ENCODE measurements at regions not wholly inside any gene's neighbourhood (a gene's known extent, or its start where the extent isn't known, plus 50 kb on each side); places are given as distances from the start of the nearest gene placed in this dataset.

GRCh38 chr13:106260352-106260751 is 275.1 kb downstream of the EFNB2 start:
- ChIA-PET CTCF (no interaction called here), POLR2A (no interaction called here)
- no peak overlapping the region for H3K4me3 ChIP-seq (ENCODE audit: low read depth, low read length)
- H3K36me3 ChIP-seq (ENCODE audit: control insufficient read depth in 2 of 2, insufficient read depth in 1 of 2, low read length in 2 of 2): no peaks in the 10 kb centered on the region
- no peak for TF ChIP-seq ZBTB11 (tag by site-specific recombination; conservative IDR thresholded peaks at IDR 0.05; ENCODE audit: low read depth)
- no peak for TF ChIP-seq ZNF843 (tag by site-specific recombination; IDR thresholded peaks at IDR 0.05)
- no peak for TF ChIP-seq KLF8 (tag by site-specific recombination; IDR thresholded peaks at IDR 0.05)
- no peak for TF ChIP-seq ZNF274 (IDR thresholded peaks at IDR 0.05; ENCODE audit: low read length)
- TF ChIP-seq ZNF274 (tag by site-specific recombination; IDR thresholded peaks at IDR 0.05; ENCODE audit: borderline replicate concordance): no peak
- TF ChIP-seq ZNF792 (tag by site-specific recombination; IDR thresholded peaks at IDR 0.05): no peak
- TF ChIP-seq ZNF391 (tag by site-specific recombination; IDR thresholded peaks at IDR 0.05; ENCODE audit: borderline replicate concordance, low read depth): no peak
- TF ChIP-seq ZNF302 (tag by site-specific recombination; IDR thresholded peaks at IDR 0.05; ENCODE audit: low read depth): no peak
- TF ChIP-seq ZNF658 (tag by site-specific recombination; IDR thresholded peaks at IDR 0.05): no peak
- no peak for TF ChIP-seq BCL11A (tag by site-specific recombination; IDR thresholded peaks at IDR 0.05; ENCODE audit: low read depth)
- TF ChIP-seq ZSCAN4 (tag by site-specific recombination; IDR thresholded peaks at IDR 0.05): no peak
- TF ChIP-seq ZNF138 (tag by site-specific recombination; IDR thresholded peaks at IDR 0.05; ENCODE audit: borderline replicate concordance): no peak
- TF ChIP-seq ZNF184 (tag by site-specific recombination; IDR thresholded peaks at IDR 0.05): no peak
- no peak for TF ChIP-seq TCF7L2 (IDR thresholded peaks at IDR 0.05; ENCODE audit: borderline replicate concordance, low read depth, low read length)
- no peak for TF ChIP-seq ZNF214 (tag by site-specific recombination; IDR thresholded peaks at IDR 0.05; ENCODE audit: borderline replicate concordance)
- TF ChIP-seq BCL11B (tag by site-specific recombination; IDR thresholded peaks at IDR 0.05; ENCODE audit: low read depth): no peak
- no peak for TF ChIP-seq ZNF18 (tag by site-specific recombination; IDR thresholded peaks at IDR 0.05)
- TF ChIP-seq ZNF600 (tag by site-specific recombination; IDR thresholded peaks at IDR 0.05): no peak
- TF ChIP-seq RBAK (tag by site-specific recombination; IDR thresholded peaks at IDR 0.05): no peak
- no peak for TF ChIP-seq ZNF133 (tag by site-specific recombination; IDR thresholded peaks at IDR 0.05)
- TF ChIP-seq ZNF610 (tag by site-specific recombination; IDR thresholded peaks at IDR 0.05; ENCODE audit: borderline replicate concordance): no peak
- no peak overlapping the region for H3K27ac ChIP-seq (ENCODE audit: extremely low read depth, low read depth, low read length)
- H3K9me3 ChIP-seq (ENCODE audit: control insufficient read depth, insufficient read depth, low read depth, low read length): no peaks in the 10 kb centered on the region
- no peaks in the 10 kb centered on the region for H3K4me1 ChIP-seq (ENCODE audit: control insufficient read depth, insufficient read depth, low read length)

- ChIA-PET POLR2A (no interaction called here), CTCF (no interaction called here)
- Histone ChIP-seq H3K9me3 (ENCODE audit: control insufficient read depth, insufficient read depth, low read depth, low read length) (no peaks in the 10 kb centered on the region), H3K27ac (ENCODE audit: extremely low read depth, low read depth, low read length) (no peak overlapping the region), H3K36me3 (ENCODE audit: control insufficient read depth in 2 of 2, insufficient read depth in 1 of 2, low read length in 2 of 2) (no peaks in the 10 kb centered on the region), H3K4me3 (ENCODE audit: low read depth, low read length) (no peak overlapping the region), H3K4me1 (ENCODE audit: control insufficient read depth, insufficient read depth, low read length) (no peaks in the 10 kb centered on the region)
- TF ChIP-seq RBAK (tag by site-specific recombination; IDR thresholded peaks at IDR 0.05) (no peak), TRIM28 (IDR thresholded peaks at IDR 0.05; ENCODE audit: borderline replicate concordance, low read length) (no peak), ZNF701 (tag by site-specific recombination; IDR thresholded peaks at IDR 0.05) (no peak), ZNF488 (tag by site-specific recombination; IDR thresholded peaks at IDR 0.05) (no peak), ZNF175 (tag by site-specific recombination; IDR thresholded peaks at IDR 0.05) (no peak), ZNF791 (tag by site-specific recombination; IDR thresholded peaks at IDR 0.05) (no peak), ZNF132 (tag by site-specific recombination; IDR thresholded peaks at IDR 0.05; ENCODE audit: borderline replicate concordance) (no peak), ZNF311 (tag by site-specific recombination; IDR thresholded peaks at IDR 0.05; ENCODE audit: borderline replicate concordance) (no peak), KLF9 (tag by site-specific recombination; IDR thresholded peaks at IDR 0.05; ENCODE audit: low read depth) (no peak), ZNF473 (tag by site-specific recombination; IDR thresholded peaks at IDR 0.05) (no peak), ZNF621 (tag by site-specific recombination; IDR thresholded peaks at IDR 0.05) (no peak)
Measured at GRCh38 chr13:106259928-106260327, 275.5 kb downstream of the EFNB2 start.
